AG09319 (cell line): ENCODE measurements at regions not wholly inside any gene's neighbourhood (a gene's known extent, or its start where the extent isn't known, plus 50 kb on each side); places are given as distances from the start of the nearest gene placed in this dataset.

Source experiments
- DNase-seq: peaks from one replicate; pipeline ENCODE4 v3.0.0-alpha.2; 2010; ENCODE audit warnings: low read depth; ENCODE audit errors: extremely low read depth
- CTCF ChIP-seq: IDR thresholded peaks from 2 replicates; pipeline ENCODE4 v1.5.1; 2011; ENCODE audit warnings: low read depth, mild to moderate bottlenecking, inconsistent platforms, low read length, moderate library complexity

GRCh38 chr4:162705130-162705803, 461.4 kb downstream of the NAF1 start:
- TF ChIP-seq CTCF: no peak
- no peak for DNase-seq

GRCh38 chr4:162700815-162701361, 465.8 kb downstream of the NAF1 start:
- no peak for TF ChIP-seq CTCF

GRCh38 chr4:162700358-162700757, 466.3 kb downstream of the NAF1 start:
- no peak for TF ChIP-seq CTCF
- DNase-seq: no peak

More at GRCh38 chr4:162700815-162701361, 465.8 kb downstream of the NAF1 start:
- DNase-seq: no peak

- no peak for DNase-seq
- TF ChIP-seq CTCF: no peak
Measured at GRCh38 chr4:162699629-162700028, 467.1 kb downstream of the NAF1 start.

GRCh38 chr4:162685410-162685809, 481.3 kb downstream of the NAF1 start:
- no peak for DNase-seq
- no peak for TF ChIP-seq CTCF

- no peak for TF ChIP-seq CTCF
- DNase-seq: no peak
Measured at GRCh38 chr4:162684998-162685397, 481.7 kb downstream of the NAF1 start.

- TF ChIP-seq CTCF: no peak
- no peak for DNase-seq
Measured at GRCh38 chr4:162684371-162684700, 482.4 kb downstream of the NAF1 start.
